AG04450 (cell line): ENCODE measurements at regions not wholly inside any gene's neighbourhood (a gene's known extent, or its start where the extent isn't known, plus 50 kb on each side); places are given as distances from the start of the nearest gene placed in this dataset.

Experiments used
- CTCF ChIA-PET: fragments of 300-600, 350-600 bp; formaldehyde crosslinking; extraction: SDS; loops from one replicate; lab custom pipeline; 2022; ENCODE audit warnings: antibody characterized with exemption, inconsistent platforms; lab: Charles Lee
- POLR2A ChIA-PET: fragments of 350-600 bp; formaldehyde crosslinking; extraction: SDS; loops from one replicate; lab custom pipeline; 2021; ENCODE audit warnings: antibody characterized with exemption, inconsistent platforms; lab: Yijun Ruan, JAX
- DNase-seq: peaks from one replicate; pipeline ENCODE4 v3.0.0-alpha.2; 2011; ENCODE audit warnings: low read depth, low spot score
- H3K27ac ChIP-seq: one replicate; pipeline ENCODE4 v1.5.1; 2012; ENCODE audit warnings: low read depth, low read length, control low read depth
- H3K27me3 ChIP-seq: one replicate; pipeline ENCODE4 v1.6.0; 2012; ENCODE audit warnings: low read length; ENCODE audit not compliant: control insufficient read depth, insufficient read depth
- H3K4me3 ChIP-seq: 2 replicates; pipeline ENCODE4 v1.5.1; 2011; ENCODE audit warnings: mild to moderate bottlenecking, low read depth, low read length, control low read depth
- H3K9me3 ChIP-seq: 2 replicates; pipeline ENCODE4 v1.5.1; 2012; ENCODE audit warnings: low read length; ENCODE audit not compliant: control insufficient read depth, insufficient read depth
- CTCF ChIP-seq: IDR thresholded peaks from 2 replicates; pipeline ENCODE4 v1.5.1; 2011; ENCODE audit warnings: low read depth, low read length, control low read depth, inconsistent platforms

DNA sequence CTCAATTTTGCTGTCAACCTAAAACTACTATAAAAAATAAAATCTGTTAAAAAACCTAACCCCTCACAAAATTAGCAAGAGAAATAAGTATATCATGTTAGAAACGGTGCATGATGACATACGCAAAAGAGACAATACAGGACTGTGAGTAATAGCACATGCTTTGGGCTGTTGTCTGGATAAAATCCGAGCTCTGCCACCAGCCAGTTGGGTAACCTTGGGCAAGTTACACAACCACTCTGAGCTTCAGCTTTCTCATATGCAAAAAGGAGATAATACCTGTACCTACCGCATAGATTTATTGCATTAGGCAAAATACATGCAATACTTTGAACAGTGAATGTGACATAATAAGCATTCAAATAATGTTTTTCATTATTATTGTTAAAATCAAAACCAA, 481.7 kb downstream of the TLE1 start:
- no peaks in the 10 kb centered on the region for H3K27me3 ChIP-seq
- ChIA-PET CTCF (no interaction called here), POLR2A (no interaction called here)
- H3K27ac ChIP-seq = no peak overlapping the region
- no peaks in the 10 kb centered on the region for H3K9me3 ChIP-seq
- no peak overlapping the region for H3K4me3 ChIP-seq
- no peak for TF ChIP-seq CTCF
- DNase-seq = no peak

GRCh38 chr9:81202292-81202691, 487.1 kb downstream of the TLE1 start:
- Histone ChIP-seq H3K27ac (no peak overlapping the region), H3K9me3 (no peaks in the 10 kb centered on the region), H3K27me3 (no peaks in the 10 kb centered on the region), H3K4me3 (no peak overlapping the region)
- ChIA-PET POLR2A (no interaction called here), CTCF (interaction anchor here (1.0 kb wide), 1 partner anchor 482 kb away, joined by 6 read pairs; no protein-coding TSS in a partner anchor)
- no peak for TF ChIP-seq CTCF
- DNase-seq = no peak

GRCh38 chr9:81195206-81195605, 494.1 kb downstream of the TLE1 start:
- H3K9me3 ChIP-seq = peaks cover under 1% of the 10 kb centered on the region; the same call in 1 of the 2 replicates
- ChIA-PET CTCF (no interaction called here), POLR2A (no interaction called here)
- H3K4me3 ChIP-seq = no peak overlapping the region
- no peaks in the 10 kb centered on the region for H3K27me3 ChIP-seq
- TF ChIP-seq CTCF = no peak
- DNase-seq = no peak
- H3K27ac ChIP-seq = no peak overlapping the region

DNA sequence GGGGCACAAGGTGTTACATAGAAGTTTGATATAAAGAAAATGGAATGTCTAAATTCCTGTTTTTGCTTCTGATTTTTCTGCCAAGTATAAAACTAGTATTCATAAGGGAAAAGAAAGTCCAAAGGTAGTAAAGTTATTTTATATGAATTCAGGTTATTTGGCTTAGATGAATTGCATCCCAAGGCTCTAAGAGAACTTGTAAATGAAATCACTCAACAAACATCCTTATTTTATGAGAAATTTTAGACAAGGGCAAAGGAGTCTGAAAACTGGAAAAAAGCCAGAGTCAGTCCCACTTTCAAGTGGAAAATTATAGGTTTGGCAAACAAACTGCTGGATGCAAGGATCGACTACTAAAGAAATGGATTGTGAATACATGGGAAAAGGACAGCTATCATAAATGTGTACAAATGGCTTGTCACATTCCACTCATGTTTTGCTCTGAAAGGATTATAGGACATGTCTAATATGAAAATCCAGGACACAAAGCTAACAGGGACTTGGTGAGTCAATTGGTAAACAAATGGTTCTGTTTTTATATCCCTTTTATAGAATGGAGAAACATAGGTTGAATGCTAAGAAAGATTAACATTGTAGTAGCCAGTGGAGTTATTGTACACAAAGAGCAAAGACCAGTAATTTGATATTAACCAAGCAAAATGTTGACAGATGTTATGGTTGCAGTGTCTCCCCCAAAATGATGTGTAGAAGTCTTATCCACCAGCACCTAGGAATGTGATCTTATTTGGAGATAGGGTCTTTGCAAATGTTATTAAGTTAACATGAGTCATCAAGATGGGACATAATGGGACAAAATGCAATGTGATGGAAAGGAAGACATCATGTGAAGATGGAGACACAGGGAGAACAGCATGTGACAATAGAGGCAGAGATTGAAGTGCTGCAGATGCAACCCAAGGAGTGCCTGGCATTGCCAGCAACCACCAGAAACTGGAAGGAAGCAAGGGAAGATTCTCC, 495.7 kb downstream of the TLE1 start:
- no peak for TF ChIP-seq CTCF
- POLR2A ChIA-PET = no interaction called here
- DNase-seq = no peak
- peaks cover 3% of the 10 kb centered on the region; the same call in 1 of the 2 replicates for H3K9me3 ChIP-seq
- no peak overlapping the region for H3K27ac ChIP-seq
- no peak overlapping the region for H3K4me3 ChIP-seq
- no peaks in the 10 kb centered on the region for H3K27me3 ChIP-seq
- CTCF ChIA-PET = no interaction called here

DNA sequence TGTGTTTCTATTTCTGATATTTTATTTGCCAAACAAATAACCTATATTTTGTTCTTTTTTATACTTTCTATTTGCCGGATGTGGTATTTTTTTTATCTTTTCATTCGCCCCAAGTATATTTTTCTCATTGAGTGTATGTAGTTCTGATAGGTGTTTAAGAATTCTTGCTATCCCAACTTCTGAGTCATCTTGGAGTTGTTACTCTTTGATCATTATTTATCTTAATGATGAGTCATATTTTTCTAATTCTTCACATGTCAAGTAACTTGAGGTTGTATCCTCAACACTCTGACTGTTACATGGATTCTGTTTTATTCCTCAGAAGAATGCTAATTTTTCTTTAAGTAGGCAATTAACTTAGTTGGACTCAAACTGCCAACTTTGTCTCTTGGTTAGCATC, 498.1 kb downstream of the TLE1 start:
- Histone ChIP-seq H3K4me3 (no peak overlapping the region), H3K9me3 (peaks cover 3% of the 10 kb centered on the region; the same call in 1 of the 2 replicates), H3K27me3 (no peaks in the 10 kb centered on the region), H3K27ac (no peak overlapping the region)
- POLR2A ChIA-PET = no interaction called here
- CTCF ChIA-PET = no interaction called here
- no peak for DNase-seq
- no peak for TF ChIP-seq CTCF
